Liver (tissue), 8 donors: ENCODE measurements at regions not wholly inside any gene's neighbourhood (a gene's known extent, or its start where the extent isn't known, plus 50 kb on each side); places are given as distances from the start of the nearest gene placed in this dataset.

Source experiments
- DNase-seq: peaks from one replicate; pipeline ENCODE4 v3.0.0-alpha.2; 2017; ENCODE audit warnings: low spot score
- H3K27ac ChIP-seq, 2 donors: one replicate each; pipeline ENCODE4 v1.7.0; 2013; ENCODE audit warnings: inconsistent platforms in 2 of 2, low read length in 2 of 2, control low read depth in 1 of 2, low read depth in 1 of 2, mild to moderate bottlenecking in 1 of 2
- H3K27me3 ChIP-seq, 4 donors: one replicate each; pipeline versions ENCODE4 v1.6.1 to v1.7.0; 2013; ENCODE audit warnings: low read length in 3 of 4, inconsistent platforms in 1 of 4, mild to moderate bottlenecking in 1 of 4, moderate library complexity in 1 of 4; ENCODE audit not compliant: control insufficient read depth in 4 of 4, insufficient read depth in 4 of 4
- H3K36me3 ChIP-seq, 4 donors: one replicate each; pipeline versions ENCODE4 v1.6.1 to v1.7.0; 2013; ENCODE audit warnings: low read length in 3 of 4, mild to moderate bottlenecking in 3 of 4, low read depth in 1 of 4, moderate library complexity in 1 of 4; ENCODE audit not compliant: control insufficient read depth in 4 of 4, insufficient read depth in 3 of 4
- H3K4me1 ChIP-seq, 4 donors: one replicate each; pipeline versions ENCODE4 v1.6.1 to v1.7.0; 2013; ENCODE audit warnings: low read length in 3 of 4, mild to moderate bottlenecking in 3 of 4, moderate library complexity in 1 of 4; ENCODE audit not compliant: control insufficient read depth in 4 of 4, insufficient read depth in 4 of 4
- H3K4me3 ChIP-seq, 3 donors: one replicate each; pipeline versions ENCODE4 v1.6.1 to v1.7.0; 2013; ENCODE audit warnings: low read length in 3 of 3, control low read depth in 1 of 3, low read depth in 1 of 3, mild to moderate bottlenecking in 1 of 3
- H3K9ac ChIP-seq, 2 donors: one replicate each; pipeline ENCODE4 v1.7.0; 2013; ENCODE audit warnings: low read length in 2 of 2, mild to moderate bottlenecking in 2 of 2, moderate library complexity in 2 of 2, control low read depth in 1 of 2, low read depth in 1 of 2
- H3K9me3 ChIP-seq, 4 donors: one replicate each; pipeline versions ENCODE4 v1.6.1 to v1.7.0; 2013; ENCODE audit warnings: low read length in 3 of 4; ENCODE audit not compliant: control insufficient read depth in 4 of 4
- ATF3 ChIP-seq: IDR thresholded peaks from 2 replicates; pipeline ENCODE4 v1.6.1; 2016; ENCODE audit warnings: antibody characterized with exemption
- CTCF ChIP-seq: fragments of 150-350 bp; IDR thresholded peaks from 2 replicates; pipeline ENCODE4 v1.5.1; 2017; ENCODE audit warnings: improper control_type of control experiment, low read depth, low read length; ENCODE audit not compliant: missing input control
- EGR1 ChIP-seq, 2 donors: IDR thresholded peaks; 2 replicates each; pipeline ENCODE4 v1.6.1; 2016 to 2018; ENCODE audit warnings: antibody characterized with exemption in 2 of 2, low read depth in 2 of 2
- FOXA1 ChIP-seq: IDR thresholded peaks from 2 replicates; pipeline ENCODE4 v1.6.1; 2016; ENCODE audit warnings: antibody characterized with exemption
- FOXA2 ChIP-seq: IDR thresholded peaks from 2 replicates; pipeline ENCODE4 v1.6.1; 2016; ENCODE audit warnings: antibody characterized with exemption
- GABPA ChIP-seq, 2 donors: IDR thresholded peaks in 1 of 2; conservative IDR thresholded peaks in 1 of 2; 2 replicates each; pipeline ENCODE4 v1.6.1; 2016; ENCODE audit warnings: antibody characterized with exemption in 2 of 2, mild to moderate bottlenecking in 1 of 2, moderate library complexity in 1 of 2
- HNF4A ChIP-seq, 2 donors: conservative IDR thresholded peaks; 2 replicates each; pipeline ENCODE4 v1.6.1; 2016; ENCODE audit warnings: antibody characterized with exemption in 2 of 2, mild to moderate bottlenecking in 2 of 2
- HNF4G ChIP-seq: IDR thresholded peaks from 2 replicates; pipeline ENCODE4 v1.6.1; 2016; ENCODE audit warnings: antibody characterized with exemption
- JUND ChIP-seq, 2 donors: IDR thresholded peaks; 2 replicates each; pipeline ENCODE4 v1.6.1; 2016; ENCODE audit warnings: antibody characterized with exemption in 2 of 2
- MAX ChIP-seq: IDR thresholded peaks from 2 replicates; pipeline ENCODE4 v1.6.1; 2016; ENCODE audit warnings: antibody characterized with exemption
- NR2F2 ChIP-seq: IDR thresholded peaks from 2 replicates; pipeline ENCODE4 v1.6.1; 2016; ENCODE audit warnings: antibody characterized with exemption
- RAD21 ChIP-seq, 2 donors: IDR thresholded peaks; 2 replicates each; pipeline ENCODE4 v1.6.1; 2016; ENCODE audit warnings: antibody characterized with exemption in 2 of 2, mild to moderate bottlenecking in 2 of 2
- REST ChIP-seq: IDR thresholded peaks from 2 replicates; pipeline ENCODE4 v1.6.1; 2016; ENCODE audit warnings: antibody characterized with exemption, mild to moderate bottlenecking
- RXRA ChIP-seq, 2 donors: IDR thresholded peaks; 2 replicates each; pipeline ENCODE4 v1.6.1; 2017 to 2018; ENCODE audit warnings: antibody characterized with exemption in 2 of 2, mild to moderate bottlenecking in 1 of 2
- SP1 ChIP-seq: IDR thresholded peaks from 2 replicates; pipeline ENCODE4 v1.6.1; 2018; ENCODE audit warnings: antibody characterized with exemption, mild to moderate bottlenecking
- TAF1 ChIP-seq: conservative IDR thresholded peaks from 2 replicates; pipeline ENCODE4 v1.6.1; 2016; ENCODE audit warnings: antibody characterized with exemption, mild to moderate bottlenecking
- YY1 ChIP-seq: IDR thresholded peaks from 2 replicates; pipeline ENCODE4 v1.6.1; 2016; ENCODE audit warnings: antibody characterized with exemption, mild to moderate bottlenecking
- ZBTB33 ChIP-seq: IDR thresholded peaks from 2 replicates; pipeline ENCODE4 v1.6.1; 2016; ENCODE audit warnings: antibody characterized with exemption
- WGBS: extraction: QIAGEN DNeasy Blood & Tissue Kit; methylation state at CpG from one replicate; pipeline ENCODE4 v1.1.7; 2013; 5-methylcytosine and 5-hydroxymethylcytosine counted together
- donor health status: healthy.
- donor health status: healthy.
- donor health status: healthy.
- donor health status: healthy.
- donor health status: healthy.

- 46% methylated on average over 3 of the region's 3 CpGs for WGBS
- Histone ChIP-seq H3K4me1 (no peaks in the 10 kb centered on the region), H3K27me3 (no peaks in the 10 kb centered on the region), H3K9me3 (no peaks in the 10 kb centered on the region), H3K4me3 (no peak overlapping the region), H3K27ac (no peak overlapping the region), H3K9ac (no peak overlapping the region), H3K36me3 (no peaks in the 10 kb centered on the region)
- TF ChIP-seq FOXA2 (no peak), HNF4A (conservative IDR thresholded peaks at IDR 0.05) (no peak), MAX (no peak), CTCF (no peak), FOXA1 (no peak), ATF3 (no peak), EGR1 (IDR thresholded peaks at IDR 0.05; ENCODE audit: low read depth in 2 of 2) (no peak), SP1 (no peak), TAF1 (no peak), HNF4G (no peak), JUND (IDR thresholded peaks at IDR 0.05) (no peak), YY1 (no peak), NR2F2 (no peak), GABPA (IDR thresholded peaks at IDR 0.05 in 1 of 2, conservative IDR thresholded peaks at IDR 0.05 in 1 of 2) (no peak), RXRA (IDR thresholded peaks at IDR 0.05) (no peak), ZBTB33 (no peak), REST (no peak)
- no peak for DNase-seq
These were observed 1101.4 kb downstream of the CBLN2 start for GRCh38 chr18:71442731-71443141.

GRCh38 chr18:71441156-71441555 is 1103.0 kb downstream of the CBLN2 start:
- Histone ChIP-seq H3K9ac (no peak overlapping the region), H3K9me3 (no peaks in the 10 kb centered on the region), H3K27me3 (peaks cover 0 to 2% (median 0%) of the 10 kb centered on the region in 4 donors), H3K4me1 (no peaks in the 10 kb centered on the region), H3K4me3 (no peak overlapping the region), H3K36me3 (no peaks in the 10 kb centered on the region), H3K27ac (no peak overlapping the region)
- WGBS: 63% methylated on average over 4 of the region's 4 CpGs
- DNase-seq: no peak
- no peak for TF ChIP-seq EGR1 (IDR thresholded peaks at IDR 0.05; ENCODE audit: low read depth in 2 of 2)
- TF ChIP-seq ATF3: no peak
- no peak for TF ChIP-seq FOXA2
- no peak for TF ChIP-seq ZBTB33
- no peak for TF ChIP-seq TAF1
- no peak for TF ChIP-seq REST
- TF ChIP-seq HNF4G: no peak
- TF ChIP-seq RAD21 (IDR thresholded peaks at IDR 0.05): no peak
- no peak for TF ChIP-seq FOXA1
- TF ChIP-seq YY1: no peak
- no peak for TF ChIP-seq SP1
- no peak for TF ChIP-seq MAX
- no peak for TF ChIP-seq JUND (IDR thresholded peaks at IDR 0.05)
- TF ChIP-seq NR2F2: no peak
